ENCODE measurements at regions not wholly inside any gene's neighbourhood (a gene's known extent, or its start where the extent isn't known, plus 50 kb on each side); places are given as distances from the start of the nearest gene placed in this dataset.

GRCh38 chr2:12059616-12060441, 313.4 kb downstream of the LPIN1 start:
- TF ChIP-seq POLR2A (IDR thresholded peaks at IDR 0.05), result no peak
- TF ChIP-seq, protein P1, sequence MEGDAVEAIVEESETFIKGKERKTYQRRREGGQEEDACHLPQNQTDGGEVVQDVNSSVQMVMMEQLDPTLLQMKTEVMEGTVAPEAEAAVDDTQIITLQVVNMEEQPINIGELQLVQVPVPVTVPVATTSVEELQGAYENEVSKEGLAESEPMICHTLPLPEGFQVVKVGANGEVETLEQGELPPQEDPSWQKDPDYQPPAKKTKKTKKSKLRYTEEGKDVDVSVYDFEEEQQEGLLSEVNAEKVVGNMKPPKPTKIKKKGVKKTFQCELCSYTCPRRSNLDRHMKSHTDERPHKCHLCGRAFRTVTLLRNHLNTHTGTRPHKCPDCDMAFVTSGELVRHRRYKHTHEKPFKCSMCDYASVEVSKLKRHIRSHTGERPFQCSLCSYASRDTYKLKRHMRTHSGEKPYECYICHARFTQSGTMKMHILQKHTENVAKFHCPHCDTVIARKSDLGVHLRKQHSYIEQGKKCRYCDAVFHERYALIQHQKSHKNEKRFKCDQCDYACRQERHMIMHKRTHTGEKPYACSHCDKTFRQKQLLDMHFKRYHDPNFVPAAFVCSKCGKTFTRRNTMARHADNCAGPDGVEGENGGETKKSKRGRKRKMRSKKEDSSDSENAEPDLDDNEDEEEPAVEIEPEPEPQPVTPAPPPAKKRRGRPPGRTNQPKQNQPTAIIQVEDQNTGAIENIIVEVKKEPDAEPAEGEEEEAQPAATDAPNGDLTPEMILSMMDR (IDR thresholded peaks at IDR 0.05), result no peak
